ENCODE measurements at regions not wholly inside any gene's neighbourhood (a gene's known extent, or its start where the extent isn't known, plus 50 kb on each side); places are given as distances from the start of the nearest gene placed in this dataset.
A peak's percentile ranks its signal among the peaks of the same experiment; 100 is the strongest.
"Not testable (repeated sequence)": the region's sequence is repeated elsewhere in the genome, so short reads cannot be mapped to it uniquely, and the experiment has no call there.

GRCh38 chr15:22579213-22579612 lies 120.5 kb downstream of the GOLGA6L22 start:
- not testable (repeated sequence) for H3K36me3 ChIP-seq (ENCODE audit: control insufficient read depth, insufficient read depth, low read length); H3K4me3 ChIP-seq (ENCODE audit: insufficient read depth, low read depth, low read length); H3K27ac ChIP-seq (ENCODE audit: insufficient read depth, low read depth, low read length, poor library complexity, severe bottlenecking); H3K27me3 ChIP-seq (ENCODE audit: control insufficient read depth, insufficient read depth, low read length, poor library complexity, severe bottlenecking); H3K9me3 ChIP-seq (ENCODE audit: control insufficient read depth, low read length); H3K4me1 ChIP-seq (ENCODE audit: control insufficient read depth, insufficient read depth, low read length)
- whole genome bisulfite sequencing, 2 experiments: no CpG with 5 or more reads among the region's 2 CpGs

- not testable (repeated sequence) for H3K27me3 ChIP-seq (ENCODE audit: control insufficient read depth, insufficient read depth, low read length, poor library complexity, severe bottlenecking); H3K4me1 ChIP-seq (ENCODE audit: control insufficient read depth, insufficient read depth, low read length); H3K36me3 ChIP-seq (ENCODE audit: control insufficient read depth, insufficient read depth, low read length); H3K4me3 ChIP-seq (ENCODE audit: insufficient read depth, low read depth, low read length); H3K9me3 ChIP-seq (ENCODE audit: control insufficient read depth, low read length); H3K27ac ChIP-seq (ENCODE audit: insufficient read depth, low read depth, low read length, poor library complexity, severe bottlenecking)
- WGBS, 2 experiments: 92 to 95% methylated on average over 7 to 8 of the region's 14 CpGs
Measured at GRCh38 chr15:22587391-22587790, 128.7 kb downstream of the GOLGA6L22 start.

GRCh38 chr15:22598552-22598951 lies 139.8 kb downstream of the GOLGA6L22 start:
- H3K36me3 ChIP-seq (ENCODE audit: control insufficient read depth, insufficient read depth, low read length); H3K27ac ChIP-seq (ENCODE audit: insufficient read depth, low read depth, low read length, poor library complexity, severe bottlenecking); H3K4me3 ChIP-seq (ENCODE audit: insufficient read depth, low read depth, low read length); H3K9me3 ChIP-seq (ENCODE audit: control insufficient read depth, low read length); H3K4me1 ChIP-seq (ENCODE audit: control insufficient read depth, insufficient read depth, low read length); H3K27me3 ChIP-seq (ENCODE audit: control insufficient read depth, insufficient read depth, low read length, poor library complexity, severe bottlenecking): not testable (repeated sequence)
- 90 to 93% methylated on average over 4 to 8 of the region's 14 CpGs for WGBS, 2 experiments

- H3K9me3 ChIP-seq (ENCODE audit: control insufficient read depth, low read length); H3K27me3 ChIP-seq (ENCODE audit: control insufficient read depth, insufficient read depth, low read length, poor library complexity, severe bottlenecking); H3K4me1 ChIP-seq (ENCODE audit: control insufficient read depth, insufficient read depth, low read length); H3K4me3 ChIP-seq (ENCODE audit: insufficient read depth, low read depth, low read length); H3K36me3 ChIP-seq (ENCODE audit: control insufficient read depth, insufficient read depth, low read length); H3K27ac ChIP-seq (ENCODE audit: insufficient read depth, low read depth, low read length, poor library complexity, severe bottlenecking): not testable (repeated sequence)
- 94 to 95% methylated on average over 29 of the region's 30 CpGs for WGBS, 2 experiments
Measured at GRCh38 chr15:22599526-22600320, 141.0 kb downstream of the GOLGA6L22 start.

GRCh38 chr15:22616976-22617375 lies 158.3 kb downstream of the GOLGA6L22 start:
- H3K27ac ChIP-seq (ENCODE audit: insufficient read depth, low read depth, low read length, poor library complexity, severe bottlenecking); H3K4me1 ChIP-seq (ENCODE audit: control insufficient read depth, insufficient read depth, low read length); H3K9me3 ChIP-seq (ENCODE audit: control insufficient read depth, low read length); H3K36me3 ChIP-seq (ENCODE audit: control insufficient read depth, insufficient read depth, low read length); H3K27me3 ChIP-seq (ENCODE audit: control insufficient read depth, insufficient read depth, low read length, poor library complexity, severe bottlenecking); H3K4me3 ChIP-seq (ENCODE audit: insufficient read depth, low read depth, low read length): not testable (repeated sequence)
- WGBS, 2 experiments: 74 to 81% methylated on average over 9 of the region's 9 CpGs

- H3K9me3 ChIP-seq (ENCODE audit: control insufficient read depth, low read length); H3K27ac ChIP-seq (ENCODE audit: insufficient read depth, low read depth, low read length, poor library complexity, severe bottlenecking); H3K27me3 ChIP-seq (ENCODE audit: control insufficient read depth, insufficient read depth, low read length, poor library complexity, severe bottlenecking); H3K4me1 ChIP-seq (ENCODE audit: control insufficient read depth, insufficient read depth, low read length); H3K36me3 ChIP-seq (ENCODE audit: control insufficient read depth, insufficient read depth, low read length); H3K4me3 ChIP-seq (ENCODE audit: insufficient read depth, low read depth, low read length): not testable (repeated sequence)
- 94 to 100% methylated on average over 2 of the region's 3 CpGs for WGBS, 2 experiments
Measured at GRCh38 chr15:22631789-22632188, 154.7 kb upstream of the NIPA1 start.

DNA sequence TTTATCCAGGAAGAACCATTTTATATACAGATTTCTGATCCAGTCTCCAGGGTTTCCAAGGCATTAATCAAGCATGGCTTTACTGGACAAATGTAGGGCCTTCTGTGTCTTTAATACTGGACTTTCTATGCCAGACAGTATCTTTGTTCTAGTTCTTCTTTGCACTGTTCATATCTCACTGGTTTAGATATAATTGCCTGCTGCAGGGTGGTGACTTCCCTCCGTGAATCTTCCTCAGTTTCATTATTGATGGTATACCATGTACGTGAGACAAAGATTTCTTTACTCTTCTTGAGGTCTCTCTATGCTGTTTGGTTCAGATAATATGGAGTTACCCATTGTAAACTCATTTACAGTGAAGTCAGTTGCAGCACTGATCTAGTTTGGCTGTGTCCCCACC lies 146.5 kb upstream of the NIPA1 start:
- H3K4me1 ChIP-seq (ENCODE audit: control insufficient read depth, insufficient read depth, low read length); H3K36me3 ChIP-seq (ENCODE audit: control insufficient read depth, insufficient read depth, low read length); H3K4me3 ChIP-seq (ENCODE audit: insufficient read depth, low read depth, low read length); H3K9me3 ChIP-seq (ENCODE audit: control insufficient read depth, low read length); H3K27me3 ChIP-seq (ENCODE audit: control insufficient read depth, insufficient read depth, low read length, poor library complexity, severe bottlenecking); H3K27ac ChIP-seq (ENCODE audit: insufficient read depth, low read depth, low read length, poor library complexity, severe bottlenecking): not testable (repeated sequence)
- 97% methylated on average over 2 of the region's 2 CpGs; no CpG with 5 or more reads in 1 of the 2 experiments for WGBS, 2 experiments

DNA sequence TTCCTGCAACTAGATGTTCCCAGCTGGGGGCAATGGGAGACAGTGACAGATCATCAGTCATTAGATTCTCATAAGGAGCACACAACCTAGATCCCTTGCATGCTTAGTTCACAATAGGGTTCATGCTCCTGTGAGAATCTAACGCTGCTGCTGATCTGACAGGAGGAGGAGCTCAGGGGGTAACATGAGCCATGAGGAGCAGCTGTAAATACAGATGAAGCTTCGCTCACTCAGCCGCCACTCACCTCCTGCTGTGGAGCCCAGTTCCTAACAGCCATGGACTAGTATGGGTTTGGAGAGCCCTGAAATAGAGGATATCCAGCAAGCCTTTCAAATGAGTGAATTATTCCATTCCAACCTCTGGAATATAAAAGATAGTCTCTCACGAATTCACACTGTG lies 137.0 kb upstream of the NIPA1 start:
- not testable (repeated sequence) for H3K27ac ChIP-seq (ENCODE audit: insufficient read depth, low read depth, low read length, poor library complexity, severe bottlenecking); H3K4me3 ChIP-seq (ENCODE audit: insufficient read depth, low read depth, low read length); H3K27me3 ChIP-seq (ENCODE audit: control insufficient read depth, insufficient read depth, low read length, poor library complexity, severe bottlenecking); H3K4me1 ChIP-seq (ENCODE audit: control insufficient read depth, insufficient read depth, low read length); H3K36me3 ChIP-seq (ENCODE audit: control insufficient read depth, insufficient read depth, low read length); H3K9me3 ChIP-seq (ENCODE audit: control insufficient read depth, low read length)
- 68 to 75% methylated on average over 4 of the region's 4 CpGs for WGBS, 2 experiments

GRCh38 chr15:22651179-22651578 lies 135.3 kb upstream of the NIPA1 start:
- WGBS, 2 experiments: 94 to 100% methylated on average over 1 to 2 of the region's 2 CpGs
- H3K36me3 ChIP-seq (ENCODE audit: control insufficient read depth, insufficient read depth, low read length); H3K27me3 ChIP-seq (ENCODE audit: control insufficient read depth, insufficient read depth, low read length, poor library complexity, severe bottlenecking); H3K27ac ChIP-seq (ENCODE audit: insufficient read depth, low read depth, low read length, poor library complexity, severe bottlenecking); H3K4me3 ChIP-seq (ENCODE audit: insufficient read depth, low read depth, low read length); H3K9me3 ChIP-seq (ENCODE audit: control insufficient read depth, low read length); H3K4me1 ChIP-seq (ENCODE audit: control insufficient read depth, insufficient read depth, low read length): not testable (repeated sequence)

- 0 to 1% methylated on average over 95 to 103 of the region's 110 CpGs for WGBS, 2 experiments
- not testable (repeated sequence) for H3K36me3 ChIP-seq (ENCODE audit: control insufficient read depth, insufficient read depth, low read length); H3K27ac ChIP-seq (ENCODE audit: insufficient read depth, low read depth, low read length, poor library complexity, severe bottlenecking); H3K4me1 ChIP-seq (ENCODE audit: control insufficient read depth, insufficient read depth, low read length); H3K9me3 ChIP-seq (ENCODE audit: control insufficient read depth, low read length)
- peak overlapping the region; percentile 33 for H3K4me3 ChIP-seq (ENCODE audit: insufficient read depth, low read depth, low read length)
- H3K27me3 ChIP-seq (ENCODE audit: control insufficient read depth, insufficient read depth, low read length, poor library complexity, severe bottlenecking): peaks cover 31% of the 10 kb centered on the region
Measured at GRCh38 chr15:22664294-22665058, 122.0 kb upstream of the NIPA1 start.
